ENCODE measurements at regions not wholly inside any gene's neighbourhood (a gene's known extent, or its start where the extent isn't known, plus 50 kb on each side); places are given as distances from the start of the nearest gene placed in this dataset.
"Not testable (repeated sequence)": the region's sequence is repeated elsewhere in the genome, so short reads cannot be mapped to it uniquely, and the experiment has no call there.

DNA sequence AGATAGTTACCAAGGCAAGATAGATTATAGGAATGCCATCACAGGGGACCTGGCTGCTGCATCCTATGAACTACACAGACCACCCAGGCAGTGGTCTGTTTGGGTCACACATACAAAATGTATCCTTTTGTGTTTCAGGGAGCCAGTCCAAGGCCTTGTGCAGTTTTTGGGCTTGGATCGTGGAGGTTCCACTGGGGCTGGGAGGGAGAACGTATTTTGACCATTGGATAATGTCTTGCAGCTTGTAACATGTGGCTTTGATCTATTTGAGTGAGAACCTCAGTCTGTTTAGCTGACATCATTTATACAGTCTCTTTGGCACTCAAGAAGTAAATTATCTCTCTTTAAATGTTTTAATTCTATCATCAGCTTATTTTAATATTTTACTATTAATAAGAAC, 147.3 kb downstream of the DUSP10 start:
- DNase-seq (ENCODE audit: low read depth), result peak; percentile 4
- TF ChIP-seq, protein P1, sequence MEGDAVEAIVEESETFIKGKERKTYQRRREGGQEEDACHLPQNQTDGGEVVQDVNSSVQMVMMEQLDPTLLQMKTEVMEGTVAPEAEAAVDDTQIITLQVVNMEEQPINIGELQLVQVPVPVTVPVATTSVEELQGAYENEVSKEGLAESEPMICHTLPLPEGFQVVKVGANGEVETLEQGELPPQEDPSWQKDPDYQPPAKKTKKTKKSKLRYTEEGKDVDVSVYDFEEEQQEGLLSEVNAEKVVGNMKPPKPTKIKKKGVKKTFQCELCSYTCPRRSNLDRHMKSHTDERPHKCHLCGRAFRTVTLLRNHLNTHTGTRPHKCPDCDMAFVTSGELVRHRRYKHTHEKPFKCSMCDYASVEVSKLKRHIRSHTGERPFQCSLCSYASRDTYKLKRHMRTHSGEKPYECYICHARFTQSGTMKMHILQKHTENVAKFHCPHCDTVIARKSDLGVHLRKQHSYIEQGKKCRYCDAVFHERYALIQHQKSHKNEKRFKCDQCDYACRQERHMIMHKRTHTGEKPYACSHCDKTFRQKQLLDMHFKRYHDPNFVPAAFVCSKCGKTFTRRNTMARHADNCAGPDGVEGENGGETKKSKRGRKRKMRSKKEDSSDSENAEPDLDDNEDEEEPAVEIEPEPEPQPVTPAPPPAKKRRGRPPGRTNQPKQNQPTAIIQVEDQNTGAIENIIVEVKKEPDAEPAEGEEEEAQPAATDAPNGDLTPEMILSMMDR (conservative IDR thresholded peaks at IDR 0.05; ENCODE audit: low read length), result no peak
- H3K4me3 ChIP-seq (ENCODE audit: low read length), result no peak overlapping the region

DNA sequence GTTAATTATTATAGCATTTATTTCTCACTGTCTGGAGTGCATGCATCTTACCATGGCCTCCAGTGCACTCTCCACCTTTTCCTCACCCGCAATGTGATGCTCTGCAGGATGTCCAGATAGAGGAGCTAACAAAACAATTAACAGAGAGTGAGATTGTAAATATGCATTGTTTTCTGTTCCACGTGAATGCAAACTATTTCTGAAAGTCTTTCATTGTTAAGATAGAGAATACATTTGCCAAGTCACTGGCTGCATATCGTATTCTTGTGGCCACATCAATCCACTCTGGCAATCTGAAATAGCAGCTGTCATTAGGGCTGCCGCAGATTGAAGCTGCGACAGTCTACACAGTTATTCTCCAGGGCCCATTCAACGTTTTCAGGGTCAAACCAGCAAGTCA, 143.8 kb downstream of the DUSP10 start:
- H3K4me3 ChIP-seq (ENCODE audit: low read length), result no peak overlapping the region
- DNase-seq (ENCODE audit: low read depth), result no peak
- TF ChIP-seq, protein P1 (conservative IDR thresholded peaks at IDR 0.05; ENCODE audit: low read length), result no peak

DNA sequence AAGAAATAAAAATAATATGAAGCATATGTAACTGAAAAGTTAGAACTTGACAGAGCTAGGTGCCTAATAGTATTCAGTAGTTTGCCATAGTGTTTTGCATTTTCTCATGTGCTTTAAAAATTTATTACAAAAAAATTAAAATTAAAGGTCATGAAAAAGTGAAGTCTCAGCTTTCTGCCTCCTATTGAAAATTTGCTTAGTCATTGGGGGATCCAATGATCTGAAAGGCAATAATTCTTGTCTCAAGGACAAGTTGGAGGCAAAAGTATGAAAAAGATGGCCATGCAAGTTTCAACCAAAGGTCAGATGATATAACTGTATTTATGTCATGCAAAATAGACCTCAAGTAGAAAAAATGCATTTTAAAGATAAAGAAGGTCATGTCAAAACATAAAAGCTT, 140.7 kb downstream of the DUSP10 start:
- TF ChIP-seq, protein P1 (conservative IDR thresholded peaks at IDR 0.05; ENCODE audit: low read length), result no peak
- H3K4me3 ChIP-seq (ENCODE audit: low read length), result no peak overlapping the region
- no peak for DNase-seq (ENCODE audit: low read depth)

DNA sequence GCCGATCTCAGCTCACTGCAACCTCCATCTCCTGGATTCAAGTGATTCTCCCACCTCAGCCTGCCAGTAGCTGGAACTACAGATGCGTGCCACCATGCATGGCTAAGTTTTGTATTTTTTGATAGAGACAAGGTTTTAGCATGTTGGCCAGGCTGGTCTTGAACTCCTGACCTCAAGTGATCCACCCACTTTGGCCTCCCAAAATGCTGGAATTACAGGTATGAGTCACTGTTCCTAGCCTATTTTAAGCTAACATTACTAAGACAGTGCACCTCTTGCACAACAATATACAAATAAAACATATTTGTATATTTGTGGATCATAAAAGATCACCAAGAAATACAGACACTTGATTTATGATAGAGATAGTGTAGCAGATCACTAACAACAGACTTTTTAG, 139.1 kb downstream of the DUSP10 start:
- H3K4me3 ChIP-seq (ENCODE audit: low read length), result no peak overlapping the region
- TF ChIP-seq, protein P1 (conservative IDR thresholded peaks at IDR 0.05; ENCODE audit: low read length), result no peak
- peak; percentile 53 for DNase-seq (ENCODE audit: low read depth)

DNA sequence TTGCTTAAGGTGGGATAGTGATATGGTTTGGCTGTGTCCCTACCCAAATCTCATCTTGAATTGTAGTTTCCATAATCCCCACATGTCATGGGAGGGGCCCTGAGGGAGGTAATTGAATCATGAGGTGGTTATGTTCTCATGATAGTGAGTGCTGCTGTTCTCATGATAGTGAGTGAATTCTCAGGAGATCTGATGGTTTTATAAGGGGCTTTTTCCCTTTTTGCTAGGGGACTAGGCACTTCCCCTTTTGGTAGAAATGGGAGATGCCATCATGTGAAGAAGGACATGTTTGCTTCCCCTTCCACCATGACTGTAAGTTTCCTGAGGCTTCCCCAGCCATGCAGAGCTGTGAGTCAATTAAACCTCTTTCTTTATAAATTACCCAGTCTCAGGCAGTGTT, 137.5 kb downstream of the DUSP10 start:
- not testable (repeated sequence) for H3K4me3 ChIP-seq (ENCODE audit: low read length); DNase-seq (ENCODE audit: low read depth)

DNA sequence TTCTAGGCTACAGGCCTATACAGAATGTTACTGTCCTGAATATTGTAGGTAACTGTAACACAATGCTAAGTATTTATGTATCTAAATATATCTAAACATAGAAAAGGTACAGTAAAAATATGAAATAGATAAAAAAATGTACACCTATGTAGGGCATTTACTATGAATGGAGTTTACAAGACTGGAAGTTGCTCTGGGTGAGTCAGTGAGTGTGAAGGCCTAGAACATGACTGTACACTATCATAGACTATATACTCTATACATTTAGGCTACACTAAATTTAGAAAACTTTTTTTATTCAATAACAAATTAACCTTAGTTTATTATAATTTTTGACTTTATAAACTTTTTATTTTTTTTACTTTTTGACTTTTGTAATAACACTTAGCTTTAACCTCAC, 136.9 kb downstream of the DUSP10 start:
- TF ChIP-seq, protein P1 (conservative IDR thresholded peaks at IDR 0.05; ENCODE audit: low read length), result no peak
- no peak for DNase-seq (ENCODE audit: low read depth)
- H3K4me3 ChIP-seq (ENCODE audit: low read length), result no peak overlapping the region

DNA sequence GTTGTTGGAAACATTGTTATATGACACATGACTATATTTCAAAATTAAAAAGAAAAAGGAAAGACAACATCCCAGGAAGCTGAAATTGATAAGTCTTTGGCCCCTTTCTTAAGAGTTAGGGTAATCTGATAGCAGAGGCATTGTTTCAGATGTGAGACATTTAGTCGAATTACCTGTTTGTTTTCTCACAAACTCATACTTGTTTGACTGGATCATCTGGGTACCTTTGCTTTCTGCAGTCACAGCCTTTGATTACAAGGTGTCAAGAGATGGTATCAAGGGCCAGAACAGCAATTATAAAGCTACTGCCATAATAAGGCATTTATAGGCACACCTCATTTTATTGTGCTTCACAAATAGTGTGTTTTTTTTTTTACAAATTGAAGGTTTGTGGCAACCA, 136.3 kb downstream of the DUSP10 start:
- no peak for DNase-seq (ENCODE audit: low read depth)
- TF ChIP-seq, protein P1 (conservative IDR thresholded peaks at IDR 0.05; ENCODE audit: low read length), result no peak
- no peak overlapping the region for H3K4me3 ChIP-seq (ENCODE audit: low read length)

DNA sequence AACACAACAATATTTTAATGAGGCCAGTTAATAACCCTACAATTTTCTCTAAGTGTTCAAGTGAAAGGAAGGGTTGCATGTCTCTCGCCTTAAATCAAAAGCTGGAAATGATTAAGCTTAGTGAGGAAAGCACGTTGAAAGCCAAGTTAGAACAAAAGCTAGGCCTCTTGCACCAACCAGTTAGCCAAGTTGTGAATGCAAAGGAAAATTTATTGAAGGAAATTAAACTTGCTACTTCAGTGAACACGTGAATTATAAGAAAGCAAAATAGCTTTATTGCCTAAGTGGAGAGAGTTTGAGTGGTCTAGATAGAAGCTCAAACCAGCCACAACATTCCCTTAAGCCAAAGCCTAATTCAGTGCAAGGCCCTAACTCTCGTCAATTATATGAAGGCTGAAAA, 135.6 kb downstream of the DUSP10 start:
- no peak overlapping the region for H3K4me3 ChIP-seq (ENCODE audit: low read length)
- DNase-seq (ENCODE audit: low read depth), result peak; percentile 69
- TF ChIP-seq, protein P1 (conservative IDR thresholded peaks at IDR 0.05; ENCODE audit: low read length), result no peak

Measured in AG10803 (cell line).